GM12878 (cell line): ENCODE measurements at regions not wholly inside any gene's neighbourhood (a gene's known extent, or its start where the extent isn't known, plus 50 kb on each side); places are given as distances from the start of the nearest gene placed in this dataset.

ENCODE experiments used
- ATAC-seq: fragments of 200-7000 bp; cut with Tn5 transposase; 3 replicates; pipeline ENCODE4 v1.9.1; 2020; ENCODE audit warnings: mild to moderate bottlenecking, moderate library complexity
- BruUV-seq: library from RNA; stranded (reverse); fragments of 400-500 nt; replicated peaks from 2 replicates; lab custom pipeline; 2021; lab: Mats Ljungman, UMichigan
- CTCF ChIA-PET: fragments of 300-600 bp; sonication (Branson Sonifier 250); formaldehyde crosslinking; extraction: SDS; loops from one replicate; lab custom pipeline; 2021; ENCODE audit warnings: inconsistent platforms; lab: Yijun Ruan, JAX
- POLR2A ChIA-PET: fragments of 350-600 bp; formaldehyde crosslinking; extraction: SDS; loops from one replicate; lab custom pipeline; 2021; ENCODE audit warnings: inconsistent platforms; lab: Charles Lee
- RAD21 ChIA-PET: fragments of 300-600 bp; sonication (Branson Sonifier 250); formaldehyde crosslinking; loops from one replicate; lab custom pipeline; 2023; ENCODE audit warnings: antibody characterized with exemption; ENCODE audit not compliant: unreplicated experiment; lab: Charles Lee
- SMC1A ChIA-PET: fragments of 300-600 bp; sonication (Branson Sonifier 250); formaldehyde crosslinking; loops from one replicate; lab custom pipeline; 2023; ENCODE audit not compliant: unreplicated experiment, uncharacterized antibody; lab: Charles Lee
- DNase-seq: peaks from one replicate; pipeline ENCODE4 v3.0.0-alpha.2; 2011; ENCODE audit warnings: low read depth, low spot score
- FAIRE-seq: peaks from 3 replicates; lab custom pipeline; 2011; peaks lifted over from hg19 to GRCh38; lab: Jason Lieb, UNC
- H2AFZ ChIP-seq: 2 replicates; pipeline ENCODE4 v1.6.0; 2011; ENCODE audit warnings: low read depth, low read length, control low read depth; ENCODE audit not compliant: control insufficient read depth
- H3K27ac ChIP-seq: 2 replicates; pipeline ENCODE4 v1.5.1; 2011; ENCODE audit warnings: control low read depth; ENCODE audit not compliant: control insufficient read depth, insufficient read depth
- H3K27me3 ChIP-seq, 2 experiments: replicated peaks in 1 of 2; 2 replicates each; pipeline versions ENCODE4 v1.6.0 to v1.6.1; 2011; ENCODE audit warnings: low read length in 1 of 2; ENCODE audit not compliant: control insufficient read depth in 2 of 2, insufficient read depth in 2 of 2
- H3K36me3 ChIP-seq, 2 experiments: 2 replicates each; pipeline ENCODE4 v1.5.1; 2011; ENCODE audit warnings: low read length in 1 of 2; ENCODE audit not compliant: control insufficient read depth in 2 of 2, insufficient read depth in 2 of 2
- H3K4me1 ChIP-seq: 2 replicates; pipeline ENCODE4 v1.6.1; 2011; ENCODE audit warnings: mild to moderate bottlenecking, low read length, moderate library complexity, mixed read lengths; ENCODE audit not compliant: control insufficient read depth, insufficient read depth
- H3K4me2 ChIP-seq: 2 replicates; pipeline ENCODE4 v1.6.0; 2011; ENCODE audit warnings: control low read depth; ENCODE audit not compliant: control insufficient read depth, insufficient read depth
- H3K4me3 ChIP-seq: fragments of 200-600 bp; sonication (generic); 2 replicates; pipeline ENCODE4 v1.5.1; 2016
- H3K79me2 ChIP-seq: 2 replicates; pipeline ENCODE4 v1.6.0; 2011; ENCODE audit warnings: low read length; ENCODE audit not compliant: control insufficient read depth, insufficient read depth
- H3K9ac ChIP-seq: 2 replicates; pipeline ENCODE4 v1.8.0; 2011; ENCODE audit warnings: low read length, control low read depth, mixed read lengths; ENCODE audit not compliant: control insufficient read depth, insufficient read depth
- H3K9me3 ChIP-seq: replicated peaks from 3 replicates; pipeline ENCODE4 v1.5.1; 2011; ENCODE audit warnings: mild to moderate bottlenecking, low read length; ENCODE audit not compliant: control insufficient read depth, insufficient read depth
- H4K20me1 ChIP-seq: 2 replicates; pipeline ENCODE4 v1.6.0; 2011; ENCODE audit not compliant: control insufficient read depth, insufficient read depth
- CBFB ChIP-seq: IDR thresholded peaks from 2 replicates; pipeline ENCODE4 v1.6.1; 2016; ENCODE audit warnings: antibody characterized with exemption, low read depth
- CBX5 ChIP-seq: sonication (generic); IDR thresholded peaks from 2 replicates; pipeline ENCODE4 v1.6.1; 2016; ENCODE audit warnings: low read depth, moderate library complexity, mild to moderate bottlenecking, inconsistent platforms
- MAX ChIP-seq: IDR thresholded peaks from 2 replicates; pipeline ENCODE4 v1.6.1; 2012; ENCODE audit warnings: low read depth, low read length, improper control_type of control experiment
- PBX3 ChIP-seq: IDR thresholded peaks from 2 replicates; pipeline ENCODE4 v1.6.1; 2011; ENCODE audit warnings: mild to moderate bottlenecking, low read depth, low read length, moderate library complexity; ENCODE audit not compliant: insufficient replicate concordance
- RELB ChIP-seq: fragments of 450-650 bp; IDR thresholded peaks from 2 replicates; pipeline ENCODE4 v1.6.1; 2017; ENCODE audit warnings: low read depth, mild to moderate bottlenecking, moderate library complexity
- ZBTB11 ChIP-seq: fragments of 450-650 bp; formaldehyde crosslinking; IDR thresholded peaks from 2 replicates; pipeline ENCODE4 v1.5.0; 2022; ENCODE audit warnings: mild to moderate bottlenecking, missing genetic modification characterization
- ZNF217 ChIP-seq: fragments of 450-650 bp; IDR thresholded peaks from 2 replicates; pipeline ENCODE4 v1.6.1; 2017; ENCODE audit warnings: antibody characterized with exemption, mild to moderate bottlenecking
- ZNF24 ChIP-seq: fragments of 450-650 bp; IDR thresholded peaks from 2 replicates; pipeline ENCODE4 v1.6.1; 2017; ENCODE audit warnings: antibody characterized with exemption, mild to moderate bottlenecking
- WGBS: methylation state at CpG from one replicate; pipeline ENCODE4 v1.1.6; 2016; ENCODE audit warnings: low lambda C conversion rate; ENCODE audit not compliant: insufficient replicate concordance, insufficient coverage; ENCODE audit errors: missing lambda C conversion rate; 5-methylcytosine and 5-hydroxymethylcytosine counted together
- in situ Hi-C: fragments of 300-500 bp; cut with MboI; formaldehyde crosslinking; loops from 9 replicates; pipeline ENCODE4 v1.14.3; 2018; ENCODE audit warnings: mixed read lengths
- intact Hi-C: fragments of 100-400 bp; cut with micrococcal nuclease; formaldehyde crosslinking; loops from one replicate; pipeline ENCODE4 v1.14.2; 2022; ENCODE audit not compliant: unreplicated experiment
- TF ChIP-seq, protein P1 (sequence below): fragments of 450-650 bp; IDR thresholded peaks from 2 replicates; pipeline ENCODE4 v1.6.1; 2017; ENCODE audit warnings: mild to moderate bottlenecking, moderate library complexity

DNA sequence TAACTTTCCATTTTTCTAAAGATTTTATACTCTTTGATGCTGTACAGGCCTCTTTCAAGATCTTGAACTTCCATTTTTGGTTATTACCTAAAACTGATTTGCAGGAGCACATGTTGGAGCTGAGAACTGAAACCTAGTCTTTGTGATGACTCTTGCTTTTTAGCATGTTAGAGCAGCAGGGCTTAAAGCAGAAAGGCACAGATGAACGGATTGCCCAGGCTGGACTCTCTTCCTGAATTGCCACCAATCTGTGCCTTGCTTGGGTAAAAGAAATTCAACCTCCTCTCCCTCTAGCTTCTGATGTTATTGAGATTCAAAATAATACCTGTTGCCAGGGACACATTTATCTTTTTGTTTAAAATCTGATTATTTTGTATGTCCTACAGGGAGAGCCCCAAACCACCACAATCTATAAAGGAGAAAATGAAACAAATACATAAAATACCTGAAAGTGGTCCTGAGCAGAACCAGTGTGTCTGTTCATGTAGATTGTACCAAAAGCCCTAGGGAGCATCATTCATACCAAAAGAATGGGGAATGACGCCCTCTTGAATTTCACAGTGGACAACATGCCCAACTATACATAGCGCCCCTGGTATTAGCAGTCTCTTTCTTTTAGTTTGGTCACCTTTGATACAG is 277.0 kb upstream of the MAP2 start:
- SMC1A ChIA-PET, result no interaction called here
- FAIRE-seq (no peak), ATAC-seq (no peak), DNase-seq (no peak)
- no peak overlapping the region for H3K4me2 ChIP-seq
- POLR2A ChIA-PET, result no interaction called here
- intact Hi-C loops (no loop called here), in situ Hi-C loops (no loop called here)
- 3% methylated on average over 3 of the region's 3 CpGs for WGBS
- no peak overlapping the region for H3K9ac ChIP-seq
- H2AFZ ChIP-seq, result no peak overlapping the region
- H3K4me1 ChIP-seq, result no peaks in the 10 kb centered on the region
- H4K20me1 ChIP-seq, result no peaks in the 10 kb centered on the region
- no peaks in the 10 kb centered on the region for H3K9me3 ChIP-seq
- CTCF ChIA-PET, result no interaction called here
- no peaks in the 10 kb centered on the region for H3K27me3 ChIP-seq
- H3K27ac ChIP-seq, result no peak overlapping the region
- RAD21 ChIA-PET, result no interaction called here
- no TSS peak for BruUV-seq
- H3K36me3 ChIP-seq, result no peaks in the 10 kb centered on the region
- H3K79me2 ChIP-seq, result no peaks in the 10 kb centered on the region
- no peak overlapping the region for H3K4me3 ChIP-seq
- TF ChIP-seq MAX (no peak), PBX3 (no peak), CBFB (no peak), ZNF24 (no peak), CBX5 (no peak), RELB (no peak), ZNF217 (no peak), ZBTB11 (no peak)
- TF ChIP-seq, protein P1, sequence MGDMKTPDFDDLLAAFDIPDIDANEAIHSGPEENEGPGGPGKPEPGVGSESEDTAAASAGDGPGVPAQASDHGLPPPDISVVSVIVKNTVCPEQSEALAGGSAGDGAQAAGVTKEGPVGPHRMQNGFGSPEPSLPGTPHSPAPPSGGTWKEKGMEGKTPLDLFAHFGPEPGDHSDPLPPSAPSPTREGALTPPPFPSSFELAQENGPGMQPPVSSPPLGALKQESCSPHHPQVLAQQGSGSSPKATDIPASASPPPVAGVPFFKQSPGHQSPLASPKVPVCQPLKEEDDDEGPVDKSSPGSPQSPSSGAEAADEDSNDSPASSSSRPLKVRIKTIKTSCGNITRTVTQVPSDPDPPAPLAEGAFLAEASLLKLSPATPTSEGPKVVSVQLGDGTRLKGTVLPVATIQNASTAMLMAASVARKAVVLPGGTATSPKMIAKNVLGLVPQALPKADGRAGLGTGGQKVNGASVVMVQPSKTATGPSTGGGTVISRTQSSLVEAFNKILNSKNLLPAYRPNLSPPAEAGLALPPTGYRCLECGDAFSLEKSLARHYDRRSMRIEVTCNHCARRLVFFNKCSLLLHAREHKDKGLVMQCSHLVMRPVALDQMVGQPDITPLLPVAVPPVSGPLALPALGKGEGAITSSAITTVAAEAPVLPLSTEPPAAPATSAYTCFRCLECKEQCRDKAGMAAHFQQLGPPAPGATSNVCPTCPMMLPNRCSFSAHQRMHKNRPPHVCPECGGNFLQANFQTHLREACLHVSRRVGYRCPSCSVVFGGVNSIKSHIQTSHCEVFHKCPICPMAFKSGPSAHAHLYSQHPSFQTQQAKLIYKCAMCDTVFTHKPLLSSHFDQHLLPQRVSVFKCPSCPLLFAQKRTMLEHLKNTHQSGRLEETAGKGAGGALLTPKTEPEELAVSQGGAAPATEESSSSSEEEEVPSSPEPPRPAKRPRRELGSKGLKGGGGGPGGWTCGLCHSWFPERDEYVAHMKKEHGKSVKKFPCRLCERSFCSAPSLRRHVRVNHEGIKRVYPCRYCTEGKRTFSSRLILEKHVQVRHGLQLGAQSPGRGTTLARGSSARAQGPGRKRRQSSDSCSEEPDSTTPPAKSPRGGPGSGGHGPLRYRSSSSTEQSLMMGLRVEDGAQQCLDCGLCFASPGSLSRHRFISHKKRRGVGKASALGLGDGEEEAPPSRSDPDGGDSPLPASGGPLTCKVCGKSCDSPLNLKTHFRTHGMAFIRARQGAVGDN, result no peak
